ENCODE measurements at regions not wholly inside any gene's neighbourhood (a gene's known extent, or its start where the extent isn't known, plus 50 kb on each side); places are given as distances from the start of the nearest gene placed in this dataset.

- no peak for DNase-seq (ENCODE audit: low read depth)
These were observed 263.1 kb upstream of the PSMD7 start for GRCh38 chr16:74033441-74033995.

- DNase-seq (ENCODE audit: low read depth) = no peak
These were observed 265.1 kb upstream of the PSMD7 start for GRCh38 chr16:74031551-74031950.

- DNase-seq (ENCODE audit: low read depth) = no peak
These were observed 266.5 kb upstream of the PSMD7 start for GRCh38 chr16:74030000-74030706.

- DNase-seq (ENCODE audit: low read depth) = no peak
These were observed 267.4 kb upstream of the PSMD7 start for GRCh38 chr16:74029115-74029792.

- no peak for DNase-seq (ENCODE audit: low read depth)
These were observed 270.0 kb upstream of the PSMD7 start for GRCh38 chr16:74026373-74027281.

- no peak for DNase-seq (ENCODE audit: low read depth)
These were observed 271.7 kb upstream of the PSMD7 start for GRCh38 chr16:74024953-74025352.

- DNase-seq (ENCODE audit: low read depth) = no peak
These were observed 276.4 kb upstream of the PSMD7 start for GRCh38 chr16:74020095-74020670.

GRCh38 chr16:74019612-74020011, 277.0 kb upstream of the PSMD7 start:
- no peak for DNase-seq (ENCODE audit: low read depth)

- no peak for DNase-seq (ENCODE audit: low read depth)
These were observed 280.7 kb upstream of the PSMD7 start for GRCh38 chr16:74015953-74016352.

- no peak for DNase-seq (ENCODE audit: low read depth)
These were observed 297.9 kb upstream of the PSMD7 start for GRCh38 chr16:73998707-73999106.

- DNase-seq (ENCODE audit: low read depth) = no peak
These were observed 298.6 kb upstream of the PSMD7 start for GRCh38 chr16:73997971-73998370.

GRCh38 chr16:73997340-73997711, 299.3 kb upstream of the PSMD7 start:
- DNase-seq (ENCODE audit: low read depth) = no peak

GRCh38 chr16:73996624-73997339, 299.8 kb upstream of the PSMD7 start:
- DNase-seq (ENCODE audit: low read depth) = no peak

- DNase-seq (ENCODE audit: low read depth) = no peak
These were observed 302.7 kb upstream of the PSMD7 start for GRCh38 chr16:73993878-73994277.

GRCh38 chr16:73978407-73978784, 318.2 kb upstream of the PSMD7 start:
- DNase-seq (ENCODE audit: low read depth) = no peak

GRCh38 chr16:73976644-73977043, 320.0 kb upstream of the PSMD7 start:
- DNase-seq (ENCODE audit: low read depth) = no peak

- DNase-seq (ENCODE audit: low read depth) = no peak
These were observed 323.4 kb upstream of the PSMD7 start for GRCh38 chr16:73973174-73973573.

GRCh38 chr16:73966851-73967250, 329.8 kb upstream of the PSMD7 start:
- DNase-seq (ENCODE audit: low read depth) = no peak

- no peak for DNase-seq (ENCODE audit: low read depth)
These were observed 331.0 kb upstream of the PSMD7 start for GRCh38 chr16:73965591-73965990.

- DNase-seq (ENCODE audit: low read depth) = peak; percentile 32
These were observed 339.8 kb upstream of the PSMD7 start for GRCh38 chr16:73956587-73957494.
